ENCODE measurements at regions not wholly inside any gene's neighbourhood (a gene's known extent, or its start where the extent isn't known, plus 50 kb on each side); places are given as distances from the start of the nearest gene placed in this dataset.

DNA sequence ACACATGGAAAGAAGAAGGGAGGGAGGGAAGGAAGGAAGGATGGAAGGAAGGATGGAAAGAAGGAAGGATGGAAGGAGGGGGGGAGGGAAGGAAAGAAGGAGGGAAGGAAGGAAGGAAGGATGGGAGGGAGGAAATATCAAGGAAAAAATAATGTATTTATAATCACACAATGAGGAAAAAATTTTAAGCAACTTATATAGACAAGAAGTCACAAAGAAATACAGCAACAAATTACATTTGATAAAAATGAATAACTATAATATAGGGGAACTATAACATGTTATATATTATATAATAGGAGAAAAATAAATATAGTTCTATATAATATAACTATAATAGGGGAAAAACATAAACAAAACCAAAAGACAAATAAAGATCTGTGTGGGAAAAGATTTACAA lies 441.8 kb downstream of the LRATD1 start:
- Histone ChIP-seq H3K4me3 (ENCODE audit: low read length) (no peak overlapping the region), H3K9ac (ENCODE audit: low read depth, low read length) (no peak overlapping the region), H3K4me2 (ENCODE audit: low read length) (no peak overlapping the region), H3K9me3 (replicated peaks; ENCODE audit: low read length) (no peaks in the 10 kb centered on the region), H3K27me3 (ENCODE audit: control insufficient read depth, insufficient read depth, low read length) (no peaks in the 10 kb centered on the region), H3K4me1 (ENCODE audit: control insufficient read depth, insufficient read depth, low read length) (no peaks in the 10 kb centered on the region), H3K36me3 (ENCODE audit: insufficient read depth, low read length) (no peaks in the 10 kb centered on the region)

- H3K4me1 ChIP-seq (ENCODE audit: control insufficient read depth, insufficient read depth, low read length): no peaks in the 10 kb centered on the region
- H3K9me3 ChIP-seq (replicated peaks; ENCODE audit: low read length): no peaks in the 10 kb centered on the region
- H3K9ac ChIP-seq (ENCODE audit: low read depth, low read length): no peak overlapping the region
- H3K27me3 ChIP-seq (ENCODE audit: control insufficient read depth, insufficient read depth, low read length): peaks cover under 1% of the 10 kb centered on the region
- H3K36me3 ChIP-seq (ENCODE audit: insufficient read depth, low read length): no peaks in the 10 kb centered on the region
- H3K4me3 ChIP-seq (ENCODE audit: low read length): no peak overlapping the region
- H3K4me2 ChIP-seq (ENCODE audit: low read length): no peak overlapping the region
Observed at GRCh38 chr2:15074751-15075700, 442.5 kb downstream of the LRATD1 start.

GRCh38 chr2:15076668-15077067 lies 444.2 kb downstream of the LRATD1 start:
- H3K27me3 ChIP-seq (ENCODE audit: control insufficient read depth, insufficient read depth, low read length): peaks cover 3% of the 10 kb centered on the region
- no peaks in the 10 kb centered on the region for H3K4me1 ChIP-seq (ENCODE audit: control insufficient read depth, insufficient read depth, low read length)
- H3K36me3 ChIP-seq (ENCODE audit: insufficient read depth, low read length): no peaks in the 10 kb centered on the region
- no peak overlapping the region for H3K9ac ChIP-seq (ENCODE audit: low read depth, low read length)
- no peak overlapping the region for H3K4me2 ChIP-seq (ENCODE audit: low read length)
- H3K4me3 ChIP-seq (ENCODE audit: low read length): no peak overlapping the region
- H3K9me3 ChIP-seq (replicated peaks; ENCODE audit: low read length): no peaks in the 10 kb centered on the region

DNA sequence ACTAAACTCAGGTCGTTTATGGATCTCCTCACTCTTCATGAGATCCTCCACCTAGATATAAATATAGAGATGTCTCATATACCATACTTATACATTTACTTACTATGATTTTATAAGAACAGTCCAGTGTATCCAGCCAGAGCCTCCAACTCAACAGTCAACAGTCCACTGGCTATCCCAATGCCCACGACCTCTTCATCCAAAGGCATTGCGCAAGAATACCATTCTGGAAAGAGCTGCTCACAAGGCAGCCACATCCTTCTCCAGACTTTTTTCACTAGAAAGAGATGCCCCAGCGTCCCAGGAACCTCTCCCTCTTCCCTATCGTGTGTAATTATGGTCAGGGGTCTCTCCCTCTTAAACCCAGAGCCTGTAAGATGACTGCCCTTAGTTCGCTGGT lies 448.8 kb downstream of the LRATD1 start:
- no peaks in the 10 kb centered on the region for H3K36me3 ChIP-seq (ENCODE audit: insufficient read depth, low read length)
- H3K4me2 ChIP-seq (ENCODE audit: low read length): no peak overlapping the region
- peaks cover 3% of the 10 kb centered on the region for H3K27me3 ChIP-seq (ENCODE audit: control insufficient read depth, insufficient read depth, low read length)
- H3K4me1 ChIP-seq (ENCODE audit: control insufficient read depth, insufficient read depth, low read length): no peaks in the 10 kb centered on the region
- H3K9ac ChIP-seq (ENCODE audit: low read depth, low read length): no peak overlapping the region
- no peaks in the 10 kb centered on the region for H3K9me3 ChIP-seq (replicated peaks; ENCODE audit: low read length)
- no peak overlapping the region for H3K4me3 ChIP-seq (ENCODE audit: low read length)

DNA sequence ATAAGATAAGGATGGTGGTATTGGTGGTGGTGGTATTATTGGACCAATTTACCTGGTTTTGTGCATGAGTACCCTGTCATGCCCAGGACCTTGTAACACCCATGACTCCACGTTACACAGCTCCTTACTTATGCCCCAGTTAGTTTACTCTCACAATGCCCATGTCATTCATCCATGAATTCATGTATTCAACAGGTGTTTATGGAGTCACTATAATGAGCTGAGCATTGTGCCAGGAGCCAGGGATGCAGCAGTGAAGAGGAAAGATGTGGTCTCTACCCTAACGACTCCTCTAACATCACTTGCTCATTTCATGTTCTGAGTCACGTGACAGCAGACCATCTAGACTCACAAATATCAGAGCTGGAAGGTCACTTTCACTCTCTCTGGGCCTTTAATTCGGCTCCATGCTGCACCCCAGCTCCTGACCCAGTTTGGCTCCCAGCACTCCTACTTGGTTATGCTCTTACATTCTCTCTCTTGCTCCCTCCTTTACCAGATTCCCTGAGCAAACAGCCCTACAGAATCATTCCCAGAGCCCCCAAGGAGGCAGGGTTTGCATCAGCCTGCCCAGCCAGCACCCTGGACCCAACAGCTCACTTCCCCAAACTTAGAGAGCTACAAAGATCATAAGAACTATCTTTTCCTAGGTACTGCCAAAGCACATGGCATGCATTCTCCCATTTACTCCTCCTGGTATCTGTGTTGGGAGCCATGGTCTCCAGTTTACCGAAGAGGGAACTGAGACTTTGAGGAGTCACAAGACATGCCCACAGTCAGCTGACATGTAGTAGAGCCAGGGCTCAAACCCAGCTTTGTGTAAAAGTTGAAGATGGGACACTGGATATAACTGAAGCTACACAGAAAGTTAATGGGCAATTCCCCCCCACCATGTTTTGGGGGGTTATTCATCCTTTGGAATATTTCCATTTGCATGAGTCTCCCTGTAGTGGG lies 449.9 kb downstream of the LRATD1 start:
- Histone ChIP-seq H3K4me3 (ENCODE audit: low read length) (no peak overlapping the region), H3K36me3 (ENCODE audit: insufficient read depth, low read length) (no peaks in the 10 kb centered on the region), H3K9me3 (replicated peaks; ENCODE audit: low read length) (no peaks in the 10 kb centered on the region), H3K4me1 (ENCODE audit: control insufficient read depth, insufficient read depth, low read length) (no peaks in the 10 kb centered on the region), H3K9ac (ENCODE audit: low read depth, low read length) (no peak overlapping the region), H3K27me3 (ENCODE audit: control insufficient read depth, insufficient read depth, low read length) (peaks cover 3% of the 10 kb centered on the region), H3K4me2 (ENCODE audit: low read length) (no peak overlapping the region)

- H3K27me3 ChIP-seq (ENCODE audit: control insufficient read depth, insufficient read depth, low read length): peaks cover 3% of the 10 kb centered on the region
- H3K4me1 ChIP-seq (ENCODE audit: control insufficient read depth, insufficient read depth, low read length): no peaks in the 10 kb centered on the region
- H3K36me3 ChIP-seq (ENCODE audit: insufficient read depth, low read length): no peaks in the 10 kb centered on the region
- no peak overlapping the region for H3K9ac ChIP-seq (ENCODE audit: low read depth, low read length)
- no peak overlapping the region for H3K4me3 ChIP-seq (ENCODE audit: low read length)
- H3K4me2 ChIP-seq (ENCODE audit: low read length): no peak overlapping the region
- H3K9me3 ChIP-seq (replicated peaks; ENCODE audit: low read length): no peaks in the 10 kb centered on the region
Observed at GRCh38 chr2:15084826-15085489, 452.4 kb downstream of the LRATD1 start.

DNA sequence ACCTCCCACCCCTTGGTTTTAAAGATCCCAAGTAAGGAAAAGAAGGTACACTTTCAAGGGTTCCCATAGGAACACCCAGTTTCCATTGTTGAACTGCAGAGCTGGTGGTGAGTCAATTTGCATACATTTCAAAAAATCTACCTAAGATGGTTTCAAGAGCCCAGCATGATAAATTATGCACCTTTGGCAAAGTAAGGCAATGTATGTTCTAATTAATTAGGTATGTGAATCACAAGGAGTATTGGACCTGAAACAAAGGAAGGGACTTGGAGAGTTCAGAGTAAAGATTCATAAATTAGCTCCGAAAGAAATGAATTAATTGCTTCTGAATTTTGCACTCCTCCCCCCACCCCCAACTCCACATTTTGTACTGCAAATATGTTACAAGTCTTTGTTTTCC lies 459.7 kb downstream of the LRATD1 start:
- H3K9me3 ChIP-seq (replicated peaks; ENCODE audit: low read length): no peaks in the 10 kb centered on the region
- H3K9ac ChIP-seq (ENCODE audit: low read depth, low read length): no peak overlapping the region
- no peaks in the 10 kb centered on the region for H3K4me1 ChIP-seq (ENCODE audit: control insufficient read depth, insufficient read depth, low read length)

GRCh38 chr2:15092691-15093090 lies 460.2 kb downstream of the LRATD1 start:
- peaks cover 3% of the 10 kb centered on the region for H3K27me3 ChIP-seq (ENCODE audit: control insufficient read depth, insufficient read depth, low read length)

More for the DNA sequence above, 459.7 kb downstream of the LRATD1 start:
- Histone ChIP-seq H3K36me3 (ENCODE audit: insufficient read depth, low read length) (no peaks in the 10 kb centered on the region), H3K4me2 (ENCODE audit: low read length) (no peak overlapping the region), H3K4me3 (ENCODE audit: low read length) (no peak overlapping the region), H3K27me3 (ENCODE audit: control insufficient read depth, insufficient read depth, low read length) (peaks cover 3% of the 10 kb centered on the region)

DNA sequence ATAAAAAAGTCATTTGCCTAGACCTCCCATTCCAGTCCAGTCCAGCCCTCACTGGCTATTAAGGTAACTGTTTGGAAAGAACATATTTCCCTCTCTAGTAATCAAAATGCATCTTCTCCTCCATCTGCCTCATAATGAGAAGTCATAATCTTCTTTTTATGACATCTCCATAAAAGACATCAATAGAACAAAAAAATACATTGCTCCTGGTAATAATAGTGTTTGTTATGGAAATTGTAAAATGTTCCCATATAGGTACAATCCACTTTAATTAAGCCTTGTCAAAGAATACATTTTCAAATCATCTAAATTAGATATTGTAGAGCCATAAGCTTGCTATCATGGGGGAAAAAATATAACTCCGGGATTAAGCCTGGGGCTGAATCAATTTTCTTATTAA lies 461.6 kb downstream of the LRATD1 start:
- H3K4me2 ChIP-seq (ENCODE audit: low read length): no peak overlapping the region
- no peak overlapping the region for H3K9ac ChIP-seq (ENCODE audit: low read depth, low read length)
- H3K4me1 ChIP-seq (ENCODE audit: control insufficient read depth, insufficient read depth, low read length): no peaks in the 10 kb centered on the region
- H3K27me3 ChIP-seq (ENCODE audit: control insufficient read depth, insufficient read depth, low read length): peaks cover 3% of the 10 kb centered on the region
- no peaks in the 10 kb centered on the region for H3K9me3 ChIP-seq (replicated peaks; ENCODE audit: low read length)
- no peak overlapping the region for H3K4me3 ChIP-seq (ENCODE audit: low read length)
- H3K36me3 ChIP-seq (ENCODE audit: insufficient read depth, low read length): no peaks in the 10 kb centered on the region

More at GRCh38 chr2:15092691-15093090, 460.2 kb downstream of the LRATD1 start:
- Histone ChIP-seq H3K4me1 (ENCODE audit: control insufficient read depth, insufficient read depth, low read length) (no peaks in the 10 kb centered on the region), H3K36me3 (ENCODE audit: insufficient read depth, low read length) (no peaks in the 10 kb centered on the region), H3K9ac (ENCODE audit: low read depth, low read length) (no peak overlapping the region), H3K9me3 (replicated peaks; ENCODE audit: low read length) (no peaks in the 10 kb centered on the region), H3K4me3 (ENCODE audit: low read length) (no peak overlapping the region), H3K4me2 (ENCODE audit: low read length) (no peak overlapping the region)

DNA sequence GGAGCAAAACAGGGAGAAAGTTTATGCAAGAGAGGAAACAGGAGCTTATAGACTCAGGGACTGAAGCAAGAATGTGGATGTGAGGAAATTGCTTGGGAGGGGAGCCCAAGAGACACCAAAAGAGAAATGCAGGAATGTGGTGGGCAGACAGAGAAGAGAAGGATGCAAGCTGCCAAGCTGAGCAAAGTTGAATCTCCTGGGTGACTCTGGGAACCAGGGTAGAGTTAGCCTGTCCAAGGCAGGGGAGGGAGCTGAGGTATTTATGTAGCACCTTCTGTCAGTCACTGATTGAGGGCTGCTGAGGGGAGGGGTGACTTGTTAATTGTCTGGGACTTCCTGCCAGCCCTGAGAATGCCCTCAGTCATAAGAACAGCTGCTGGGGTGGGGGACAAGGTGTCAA lies 464.3 kb downstream of the NBAS start:
- Histone ChIP-seq H3K4me3 (ENCODE audit: low read length) (no peak overlapping the region), H3K36me3 (ENCODE audit: insufficient read depth, low read length) (no peaks in the 10 kb centered on the region), H3K4me2 (ENCODE audit: low read length) (no peak overlapping the region), H3K9me3 (replicated peaks; ENCODE audit: low read length) (no peaks in the 10 kb centered on the region), H3K27me3 (ENCODE audit: control insufficient read depth, insufficient read depth, low read length) (peaks cover 3% of the 10 kb centered on the region), H3K9ac (ENCODE audit: low read depth, low read length) (no peak overlapping the region), H3K4me1 (ENCODE audit: control insufficient read depth, insufficient read depth, low read length) (no peaks in the 10 kb centered on the region)

DNA sequence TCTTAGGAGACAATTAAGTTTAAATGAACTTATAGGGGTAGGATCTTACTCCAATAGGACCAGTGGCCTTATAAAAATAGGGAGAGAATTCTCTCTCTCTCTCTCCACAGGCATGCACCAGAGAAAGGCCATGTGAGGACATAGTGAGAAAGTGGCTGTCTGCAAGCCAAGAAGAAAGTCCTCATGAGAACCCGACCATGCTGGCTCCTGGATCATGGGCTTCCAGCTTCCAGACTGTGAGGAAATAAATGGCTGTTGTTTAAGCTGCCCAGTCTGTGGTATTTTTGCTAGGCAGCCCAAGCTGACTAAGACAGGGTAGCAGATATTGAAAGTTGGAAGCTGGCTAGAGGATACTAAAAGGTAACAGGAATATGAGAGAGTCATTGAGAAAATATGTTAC lies 454.0 kb downstream of the NBAS start:
- Histone ChIP-seq H3K4me3 (ENCODE audit: low read length) (no peak overlapping the region), H3K4me1 (ENCODE audit: control insufficient read depth, insufficient read depth, low read length) (no peaks in the 10 kb centered on the region), H3K9ac (ENCODE audit: low read depth, low read length) (no peak overlapping the region), H3K4me2 (ENCODE audit: low read length) (no peak overlapping the region), H3K27me3 (ENCODE audit: control insufficient read depth, insufficient read depth, low read length) (no peaks in the 10 kb centered on the region), H3K9me3 (replicated peaks; ENCODE audit: low read length) (no peaks in the 10 kb centered on the region), H3K36me3 (ENCODE audit: insufficient read depth, low read length) (no peaks in the 10 kb centered on the region)
